DOHH2 (cell line): ENCODE measurements at regions not wholly inside any gene's neighbourhood (a gene's known extent, or its start where the extent isn't known, plus 50 kb on each side); places are given as distances from the start of the nearest gene placed in this dataset.

ENCODE experiments used
- CTCF ChIP-seq: fragments of 200-600 bp; sonication (generic); IDR thresholded peaks from one replicate; pipeline ENCODE4 v1.5.1; 2014; ENCODE audit warnings: antibody characterized with exemption, mild to moderate bottlenecking, low read depth, low read length; ENCODE audit not compliant: poor library complexity, severe bottlenecking
- EZH2phosphoT487 ChIP-seq: fragments of 200-600 bp; sonication (generic); IDR thresholded peaks from 2 replicates; pipeline ENCODE4 v1.6.1; 2017; ENCODE audit warnings: borderline replicate concordance, mild to moderate bottlenecking, antibody characterized with exemption, low read length, moderate library complexity, mixed read lengths

GRCh38 chr3:31254483-31254882, 278.2 kb upstream of the STT3B start:
- no peak for TF ChIP-seq CTCF
- no peak for TF ChIP-seq EZH2phosphoT487
